Left ventricle myocardium inferior (tissue), 1 donor: ENCODE measurements at regions not wholly inside any gene's neighbourhood (a gene's known extent, or its start where the extent isn't known, plus 50 kb on each side); places are given as distances from the start of the nearest gene placed in this dataset.
"Not testable (repeated sequence)": the region's sequence is repeated elsewhere in the genome, so short reads cannot be mapped to it uniquely, and the experiment has no call there.

Source experiments
- DNase-seq: peaks from one replicate; pipeline ENCODE4 v3.0.0-alpha.2; 2020
- H3K27ac ChIP-seq: fragments of 200-600 bp; replicated peaks from 2 replicates; pipeline ENCODE4 v1.8.0; 2021
- H3K27me3 ChIP-seq: fragments of 200-600 bp; 2 replicates; pipeline ENCODE4 v1.8.0; 2021; ENCODE audit warnings: low read depth
- H3K36me3 ChIP-seq: fragments of 200-600 bp; 2 replicates; pipeline ENCODE4 v1.8.0; 2021
- H3K4me1 ChIP-seq: fragments of 200-600 bp; 2 replicates; pipeline ENCODE4 v1.8.0; 2021
- H3K4me3 ChIP-seq: fragments of 200-600 bp; 2 replicates; pipeline ENCODE4 v1.8.0; 2021; ENCODE audit warnings: mild to moderate bottlenecking, moderate library complexity
- H3K9me3 ChIP-seq: fragments of 200-600 bp; replicated peaks from 2 replicates; pipeline ENCODE4 v1.8.0; 2021
- intact Hi-C: fragments of 100-400 bp; cut with micrococcal nuclease; formaldehyde crosslinking; loops from one replicate; pipeline ENCODE4 v1.11.0; 2022
- TF ChIP-seq, protein P1 (sequence below): fragments of 200-600 bp; IDR thresholded peaks from 2 replicates; pipeline ENCODE4 v1.8.0; 2021; ENCODE audit warnings: antibody characterized with exemption, mild to moderate bottlenecking, borderline replicate concordance
- donor health status: DM: no; HTN: yes; CAD: no; lungs with severe emphysema.

- Histone ChIP-seq H3K27ac (no peak overlapping the region), H3K4me1 (no peaks in the 10 kb centered on the region), H3K4me3 (no peak overlapping the region), H3K27me3 (peaks cover 32% of the 10 kb centered on the region), H3K36me3 (no peaks in the 10 kb centered on the region), H3K9me3 (no peaks in the 10 kb centered on the region)
- DNase-seq: no peak
- TF ChIP-seq, protein P1, sequence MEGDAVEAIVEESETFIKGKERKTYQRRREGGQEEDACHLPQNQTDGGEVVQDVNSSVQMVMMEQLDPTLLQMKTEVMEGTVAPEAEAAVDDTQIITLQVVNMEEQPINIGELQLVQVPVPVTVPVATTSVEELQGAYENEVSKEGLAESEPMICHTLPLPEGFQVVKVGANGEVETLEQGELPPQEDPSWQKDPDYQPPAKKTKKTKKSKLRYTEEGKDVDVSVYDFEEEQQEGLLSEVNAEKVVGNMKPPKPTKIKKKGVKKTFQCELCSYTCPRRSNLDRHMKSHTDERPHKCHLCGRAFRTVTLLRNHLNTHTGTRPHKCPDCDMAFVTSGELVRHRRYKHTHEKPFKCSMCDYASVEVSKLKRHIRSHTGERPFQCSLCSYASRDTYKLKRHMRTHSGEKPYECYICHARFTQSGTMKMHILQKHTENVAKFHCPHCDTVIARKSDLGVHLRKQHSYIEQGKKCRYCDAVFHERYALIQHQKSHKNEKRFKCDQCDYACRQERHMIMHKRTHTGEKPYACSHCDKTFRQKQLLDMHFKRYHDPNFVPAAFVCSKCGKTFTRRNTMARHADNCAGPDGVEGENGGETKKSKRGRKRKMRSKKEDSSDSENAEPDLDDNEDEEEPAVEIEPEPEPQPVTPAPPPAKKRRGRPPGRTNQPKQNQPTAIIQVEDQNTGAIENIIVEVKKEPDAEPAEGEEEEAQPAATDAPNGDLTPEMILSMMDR: no peak
- intact Hi-C loops: no loop called here
Observed at GRCh38 chr12:131287015-131287937, 333.6 kb downstream of the ADGRD1 start.

DNA sequence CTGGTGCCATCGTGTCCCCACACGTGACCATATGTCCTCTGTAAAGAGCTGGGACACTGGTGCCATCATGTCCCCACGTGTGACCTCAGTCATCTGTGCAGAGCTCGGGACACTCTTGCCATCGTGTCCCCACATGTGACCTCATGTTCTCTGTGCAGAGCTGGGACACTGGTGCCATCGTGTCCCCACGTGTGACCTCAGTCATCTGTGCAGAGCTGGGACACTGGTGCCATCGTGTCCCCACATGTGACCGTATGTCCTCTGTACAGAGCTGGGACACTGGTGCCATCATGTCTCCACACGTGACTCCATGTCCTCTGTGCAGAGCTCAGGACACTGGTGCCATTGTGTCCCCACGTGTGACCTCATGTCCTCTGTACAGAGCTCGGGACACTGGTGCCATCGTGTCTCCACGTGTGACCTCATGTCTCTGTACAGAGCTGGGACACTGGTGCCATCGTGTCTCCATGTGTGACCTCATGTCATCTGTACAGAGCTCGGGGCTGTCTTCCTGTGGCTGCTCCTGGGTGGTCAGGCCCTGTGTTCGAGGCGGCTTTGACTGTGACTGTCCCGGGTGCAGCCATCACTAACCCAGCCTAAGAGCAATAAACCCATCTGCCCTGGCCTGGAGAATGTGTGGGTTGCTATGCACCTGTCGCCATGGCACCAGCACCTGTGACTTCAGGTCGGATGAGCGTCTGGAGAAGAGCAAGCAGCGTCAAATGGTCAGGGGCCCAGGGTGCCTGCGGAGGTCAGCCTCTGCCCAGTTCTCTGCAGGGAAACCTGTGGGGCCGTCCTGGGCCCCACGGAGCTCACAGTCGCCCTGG, 334.4 kb downstream of the ADGRD1 start:
- H3K36me3 ChIP-seq: no peaks in the 10 kb centered on the region
- intact Hi-C loops: no loop called here
- DNase-seq: no peak
- peaks cover 32% of the 10 kb centered on the region for H3K27me3 ChIP-seq
- no peak overlapping the region for H3K27ac ChIP-seq
- H3K4me1 ChIP-seq: no peaks in the 10 kb centered on the region
- no peak overlapping the region for H3K4me3 ChIP-seq
- TF ChIP-seq, protein P1: no peak
- no peaks in the 10 kb centered on the region for H3K9me3 ChIP-seq

DNA sequence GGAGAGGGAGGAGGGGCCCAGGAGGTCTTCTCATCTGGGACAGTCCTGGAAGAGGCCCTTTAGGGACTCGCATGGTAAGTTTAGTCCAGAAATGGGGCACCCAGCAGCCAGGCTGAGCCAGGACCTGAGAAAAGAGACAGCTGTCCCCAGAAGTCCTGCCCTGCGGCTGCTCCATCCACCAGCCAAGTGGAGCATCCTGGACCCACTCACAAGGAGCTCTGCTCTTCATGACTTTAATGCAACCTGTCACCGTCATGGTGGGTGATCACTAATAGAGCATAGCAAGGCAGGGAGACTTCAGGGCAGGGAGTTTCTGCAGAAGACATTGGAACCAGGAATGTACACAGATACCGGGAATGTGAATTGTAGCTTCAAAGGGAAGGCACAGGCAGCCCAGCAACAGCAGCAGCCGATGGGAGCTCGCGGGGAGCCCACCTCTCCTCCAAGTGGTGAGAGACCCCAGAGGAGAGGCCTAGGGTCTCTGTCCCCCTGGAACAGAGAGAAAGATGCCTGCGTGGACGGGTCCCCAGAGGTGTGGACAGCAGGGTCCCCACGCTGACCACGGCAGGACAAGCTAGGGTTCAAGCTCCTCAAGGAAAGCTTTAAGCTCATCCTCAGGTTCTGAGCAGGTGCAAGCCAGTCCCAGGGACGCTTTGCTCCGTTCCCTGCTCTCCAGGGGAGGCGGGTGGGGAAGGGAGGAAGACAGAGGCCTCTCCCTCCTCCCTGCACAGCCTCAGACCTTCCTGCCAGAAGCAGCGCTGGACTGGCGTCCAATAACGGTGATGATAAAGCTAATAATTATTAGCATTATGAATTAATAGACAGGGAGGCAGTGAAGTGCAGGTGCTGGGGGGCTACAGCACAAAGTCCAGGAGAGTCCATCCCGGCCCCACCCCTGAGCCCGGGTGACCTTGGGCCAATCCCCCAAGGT, 335.3 kb downstream of the ADGRD1 start:
- intact Hi-C loops, H3K9me3 ChIP-seq, H3K36me3 ChIP-seq, H3K27ac ChIP-seq, H3K4me1 ChIP-seq, H3K4me3 ChIP-seq, DNase-seq: not testable (repeated sequence)
- peaks cover 27% of the 10 kb centered on the region for H3K27me3 ChIP-seq

DNA sequence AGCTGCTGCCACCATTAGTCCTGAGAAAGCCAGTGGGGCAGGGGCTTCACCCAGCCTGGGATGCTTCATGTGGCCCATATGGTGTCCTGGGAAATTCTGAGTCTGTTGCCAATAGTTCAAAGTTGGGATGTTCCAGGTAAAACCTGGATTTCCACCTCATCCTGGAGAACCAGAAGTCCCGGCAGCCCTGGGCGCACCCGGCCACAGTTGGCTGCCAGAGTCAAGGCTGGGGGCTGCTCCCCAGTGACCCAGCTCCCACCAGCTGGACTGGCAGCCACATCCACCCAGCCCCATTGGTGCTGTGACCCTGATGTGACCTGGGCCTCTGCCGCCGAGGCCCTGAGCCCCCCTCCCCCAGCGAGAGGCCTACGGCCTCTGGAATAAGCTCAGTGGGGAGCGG, 336.1 kb downstream of the ADGRD1 start:
- DNase-seq, H3K4me3 ChIP-seq, intact Hi-C loops: not testable (repeated sequence)

DNA sequence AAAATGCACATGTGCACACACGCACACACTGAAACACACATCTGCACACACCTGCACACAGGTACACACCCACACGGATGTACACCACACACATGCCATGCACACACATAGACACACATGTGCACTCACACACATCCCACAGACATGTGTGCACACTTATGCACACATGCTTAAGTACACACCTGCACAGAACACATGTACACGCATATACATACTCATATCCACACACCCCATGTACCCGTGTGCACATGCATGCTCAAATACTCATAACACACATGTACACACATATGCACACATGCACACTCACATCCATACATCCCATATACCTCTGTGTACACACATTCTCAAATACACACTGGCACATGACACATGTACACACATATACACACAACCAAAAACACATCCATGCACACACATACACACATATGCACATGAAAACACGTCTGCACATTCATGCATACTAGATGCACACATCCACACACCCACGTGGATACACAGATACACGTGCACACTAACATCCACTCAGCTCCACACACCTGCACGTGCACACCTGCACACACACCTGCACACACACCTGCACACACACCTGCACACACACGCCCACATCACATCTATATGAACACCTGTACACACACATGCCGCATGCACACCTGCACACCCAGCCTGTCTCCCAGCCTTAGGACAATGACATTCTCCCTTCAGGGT, 336.7 kb downstream of the ADGRD1 start:
- Histone ChIP-seq H3K4me1 (no peaks in the 10 kb centered on the region), H3K9me3 (no peaks in the 10 kb centered on the region), H3K4me3 (no peak overlapping the region), H3K36me3 (no peaks in the 10 kb centered on the region), H3K27ac (no peak overlapping the region), H3K27me3 (peaks cover 23% of the 10 kb centered on the region)
- TF ChIP-seq, protein P1: no peak
- intact Hi-C loops: no loop called here
- no peak for DNase-seq

More for the DNA sequence above, 336.1 kb downstream of the ADGRD1 start:
- H3K27ac ChIP-seq, H3K9me3 ChIP-seq, H3K36me3 ChIP-seq, H3K4me1 ChIP-seq: not testable (repeated sequence)
- H3K27me3 ChIP-seq: peaks cover 26% of the 10 kb centered on the region

GRCh38 chr12:131293071-131294015, 339.6 kb downstream of the ADGRD1 start:
- H3K9me3 ChIP-seq, DNase-seq, H3K36me3 ChIP-seq, H3K27me3 ChIP-seq, H3K4me1 ChIP-seq, H3K27ac ChIP-seq, H3K4me3 ChIP-seq, intact Hi-C loops: not testable (repeated sequence)

DNA sequence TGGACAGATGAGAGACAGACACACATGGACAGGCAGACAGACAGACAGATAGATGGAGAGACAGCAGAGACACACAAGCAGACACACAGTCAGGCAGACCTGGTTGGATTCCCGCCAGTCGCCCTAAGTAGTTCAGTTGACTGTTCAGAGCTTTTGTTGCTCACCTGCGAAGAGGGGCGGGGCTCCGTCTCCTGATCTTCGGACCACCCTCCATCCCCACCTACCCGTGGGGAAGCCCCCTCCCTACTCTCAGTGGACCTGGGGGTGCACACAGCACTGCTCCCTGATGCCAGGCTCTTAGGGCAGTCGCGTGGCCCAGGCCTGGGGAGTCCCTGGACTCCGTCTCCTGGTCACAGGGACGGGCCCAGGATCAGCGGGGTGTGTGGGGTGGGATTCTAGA, 341.0 kb downstream of the ADGRD1 start:
- H3K4me3 ChIP-seq, intact Hi-C loops, H3K4me1 ChIP-seq, H3K27me3 ChIP-seq, H3K27ac ChIP-seq, H3K9me3 ChIP-seq, H3K36me3 ChIP-seq, DNase-seq: not testable (repeated sequence)

DNA sequence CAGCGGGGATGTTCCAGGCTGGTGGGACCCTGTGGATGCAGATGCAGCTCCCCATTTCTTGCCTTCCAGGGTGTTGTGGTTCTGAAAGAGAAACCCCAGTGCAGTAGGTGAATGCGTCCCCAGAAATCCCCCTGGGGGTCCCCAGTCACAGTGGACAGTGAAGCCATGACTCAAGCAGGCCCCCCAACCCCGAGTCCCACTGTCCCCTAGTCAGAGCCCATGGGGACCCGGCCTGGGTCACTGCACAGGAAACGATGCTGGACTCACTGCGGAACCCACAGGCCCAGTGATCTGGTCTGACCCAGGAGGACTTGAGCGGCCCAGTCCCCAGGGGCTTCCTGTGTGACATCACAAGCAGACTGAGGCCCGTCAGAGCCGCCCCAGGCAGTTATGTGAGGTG, 341.4 kb downstream of the ADGRD1 start:
- H3K4me1 ChIP-seq, intact Hi-C loops: not testable (repeated sequence)

More for the DNA sequence above, 341.4 kb downstream of the ADGRD1 start:
- not testable (repeated sequence) for H3K9me3 ChIP-seq, H3K27me3 ChIP-seq, DNase-seq, H3K4me3 ChIP-seq, H3K36me3 ChIP-seq, H3K27ac ChIP-seq
